Aorta (tissue), 5 donors: ENCODE measurements at regions not wholly inside any gene's neighbourhood (a gene's known extent, or its start where the extent isn't known, plus 50 kb on each side); places are given as distances from the start of the nearest gene placed in this dataset.
A peak's percentile ranks its signal among the peaks of the same experiment; 100 is the strongest.
"Not testable (repeated sequence)": the region's sequence is repeated elsewhere in the genome, so short reads cannot be mapped to it uniquely, and the experiment has no call there.

Experiments
- ATAC-seq: fragments of 200-7000 bp; cut with Tn5 transposase; one replicate; pipeline ENCODE4 v1.9.1; 2022; ENCODE audit warnings: moderate library complexity; ENCODE audit not compliant: low FRiP score
- DNase-seq, 2 donors: peaks; one replicate each; pipeline ENCODE4 v3.0.0-alpha.2; 2020
- H3K27ac ChIP-seq, 2 donors: one replicate each; pipeline ENCODE4 v1.5.1; 2013; ENCODE audit warnings: low read length in 2 of 2, mild to moderate bottlenecking in 2 of 2, moderate library complexity in 2 of 2, control low read depth in 1 of 2, inconsistent platforms in 1 of 2, low read depth in 1 of 2
- H3K27me3 ChIP-seq, 2 donors: one replicate each; pipeline ENCODE4 v1.6.1; 2013; ENCODE audit warnings: control low read depth in 1 of 2, low read length in 1 of 2, mild to moderate bottlenecking in 1 of 2, moderate library complexity in 1 of 2; ENCODE audit not compliant: insufficient read depth in 2 of 2, control insufficient read depth in 1 of 2
- H3K36me3 ChIP-seq, 2 donors: one replicate each; pipeline ENCODE4 v1.6.1; 2013; ENCODE audit warnings: control low read depth in 1 of 2, low read length in 1 of 2, mild to moderate bottlenecking in 1 of 2; ENCODE audit not compliant: insufficient read depth in 2 of 2, control insufficient read depth in 1 of 2
- H3K4me1 ChIP-seq, 2 donors: one replicate each; pipeline ENCODE4 v1.6.1; 2013; ENCODE audit warnings: low read length in 2 of 2, control low read depth in 1 of 2, mild to moderate bottlenecking in 1 of 2, moderate library complexity in 1 of 2; ENCODE audit not compliant: insufficient read depth in 2 of 2, control insufficient read depth in 1 of 2
- H3K4me3 ChIP-seq, 2 donors: one replicate each; pipeline ENCODE4 v1.5.1; 2013; ENCODE audit warnings: low read length in 2 of 2, control low read depth in 1 of 2, mild to moderate bottlenecking in 1 of 2
- H3K9me3 ChIP-seq: one replicate; pipeline ENCODE4 v1.6.1; 2013; ENCODE audit warnings: mild to moderate bottlenecking, low read length; ENCODE audit not compliant: control insufficient read depth
- WGBS, 2 donors: extraction: QIAGEN DNeasy Blood & Tissue Kit; methylation state at CpG; one replicate each; pipeline ENCODE4 v1.1.7; 2013; 5-methylcytosine and 5-hydroxymethylcytosine counted together
- intact Hi-C, 2 donors: fragments of 100-400 bp; cut with DNase I; formaldehyde crosslinking; loops; one replicate each; pipeline versions ENCODE4 v1.14.2 to v1.15.0; 2022
- donor health status: healthy with polysubstance abuse.
- donor health status: Bipolar disorder and iron deficiency.
- donor health status: DM: no; HTN: no; CAD: no.
- donor health status: DM: no; HTN: no; CAD: no.
- donor health status: DM: yes; HTN: yes; CAD: no.

DNA sequence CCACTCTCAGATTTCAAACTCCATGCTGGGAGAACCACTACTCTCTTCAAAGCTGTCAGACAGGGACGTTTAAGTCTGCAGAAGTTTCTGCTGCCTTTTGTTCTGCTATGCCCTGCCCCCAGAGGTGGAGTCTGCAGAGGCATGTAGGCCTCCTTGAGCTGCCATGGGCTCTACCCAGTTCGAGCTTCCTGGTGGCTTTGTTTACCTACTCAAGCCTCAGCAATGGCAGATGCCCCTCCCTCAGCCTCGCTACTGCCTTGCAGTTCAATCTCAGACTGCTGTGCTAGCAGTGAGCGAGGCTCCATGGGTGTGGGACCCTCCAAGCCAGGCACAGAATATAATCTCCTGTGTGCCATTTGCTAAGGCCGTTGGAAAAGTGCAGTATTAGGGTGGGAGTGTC, 51.4 kb upstream of the FAM13C start:
- H3K27ac ChIP-seq, ATAC-seq, H3K9me3 ChIP-seq, H3K36me3 ChIP-seq, intact Hi-C loops, H3K27me3 ChIP-seq, H3K4me3 ChIP-seq, H3K4me1 ChIP-seq: not testable (repeated sequence)
- WGBS, 2 donors: 59 to 71% methylated on average over 5 of the region's 5 CpGs
- DNase-seq: peak in 1 of 2 donors; percentile 37
